ENCODE measurements at regions not wholly inside any gene's neighbourhood (a gene's known extent, or its start where the extent isn't known, plus 50 kb on each side); places are given as distances from the start of the nearest gene placed in this dataset.

GRCh38 chr5:93875693-93876092 is 134.3 kb upstream of the POU5F2 start:
- no peak for DNase-seq

GRCh38 chr5:93874491-93874890 is 133.1 kb upstream of the POU5F2 start:
- DNase-seq: no peak

- no peak for DNase-seq
These were observed 132.7 kb upstream of the POU5F2 start for GRCh38 chr5:93874080-93874479.

- no peak for DNase-seq
These were observed 131.9 kb upstream of the POU5F2 start for GRCh38 chr5:93873211-93873736.

GRCh38 chr5:93870649-93871048 is 129.2 kb upstream of the POU5F2 start:
- DNase-seq: no peak

GRCh38 chr5:93868851-93869250 is 127.5 kb upstream of the POU5F2 start:
- no peak for DNase-seq

- no peak for DNase-seq
These were observed 108.9 kb upstream of the POU5F2 start for GRCh38 chr5:93850311-93850710.

GRCh38 chr5:93845376-93845775 is 104.0 kb upstream of the POU5F2 start:
- no peak for DNase-seq

GRCh38 chr5:93831449-93831848 is 90.0 kb upstream of the POU5F2 start:
- DNase-seq: no peak

- no peak for DNase-seq
These were observed 89.5 kb upstream of the POU5F2 start for GRCh38 chr5:93830893-93831292.

- no peak for DNase-seq
These were observed 87.9 kb upstream of the POU5F2 start for GRCh38 chr5:93829346-93829745.

- DNase-seq: no peak
These were observed 80.6 kb upstream of the POU5F2 start for GRCh38 chr5:93821891-93822415.

GRCh38 chr5:93819668-93820067 is 78.3 kb upstream of the POU5F2 start:
- no peak for DNase-seq

- DNase-seq: no peak
These were observed 69.4 kb upstream of the POU5F2 start for GRCh38 chr5:93810780-93811179.

- no peak for DNase-seq
These were observed 68.0 kb upstream of the POU5F2 start for GRCh38 chr5:93809430-93809829.

GRCh38 chr5:93807846-93808245 is 66.4 kb upstream of the POU5F2 start:
- DNase-seq: no peak

- DNase-seq: no peak
These were observed 64.4 kb upstream of the POU5F2 start for GRCh38 chr5:93805616-93806379.

- DNase-seq: peak in 2 of 6 experiments; percentile 20 to 34
These were observed 59.8 kb upstream of the POU5F2 start for GRCh38 chr5:93800988-93801811.

- DNase-seq: no peak
These were observed 53.6 kb upstream of the POU5F2 start for GRCh38 chr5:93794954-93795353.

- no peak for DNase-seq
These were observed 51.9 kb upstream of the POU5F2 start for GRCh38 chr5:93793159-93793781.

GRCh38 chr5:93791518-93791972 is 50.1 kb upstream of the POU5F2 start:
- no peak for DNase-seq

All from stimulated activated naive CD4-positive, alpha-beta T cell (primary cell).